HG03159 (cell line): ENCODE measurements at regions not wholly inside any gene's neighbourhood (a gene's known extent, or its start where the extent isn't known, plus 50 kb on each side); places are given as distances from the start of the nearest gene placed in this dataset.
"Not testable (repeated sequence)": the region's sequence is repeated elsewhere in the genome, so short reads cannot be mapped to it uniquely, and the experiment has no call there.

Experiments used
- ATAC-seq: cut with Tn5 transposase; IDR thresholded peaks from one replicate; pipeline ENCODE4 v1.9.1; 2021; ENCODE audit warnings: mild to moderate bottlenecking, moderate library complexity; ENCODE audit not compliant: unreplicated experiment

GRCh38 chr4:104002318-104002717 is 282.5 kb upstream of the TACR3 start:
- ATAC-seq = not testable (repeated sequence)

- no peak for ATAC-seq
Observed at GRCh38 chr4:103998756-103999155, 279.0 kb upstream of the TACR3 start.

- no peak for ATAC-seq
Observed at GRCh38 chr4:103996637-103997036, 276.9 kb upstream of the TACR3 start.

- ATAC-seq = no peak
Observed at GRCh38 chr4:103996064-103996463, 276.3 kb upstream of the TACR3 start.

GRCh38 chr4:103994059-103994458 is 274.3 kb upstream of the TACR3 start:
- ATAC-seq = no peak

GRCh38 chr4:103982454-103982853 is 262.7 kb upstream of the TACR3 start:
- ATAC-seq = no peak

GRCh38 chr4:103948244-103949018 is 228.6 kb upstream of the TACR3 start:
- no peak for ATAC-seq

- ATAC-seq = no peak
Observed at GRCh38 chr4:103947617-103948016, 227.8 kb upstream of the TACR3 start.

GRCh38 chr4:103946621-103947268 is 227.0 kb upstream of the TACR3 start:
- not testable (repeated sequence) for ATAC-seq

- ATAC-seq = no peak
Observed at GRCh38 chr4:103938488-103938887, 218.7 kb upstream of the TACR3 start.

GRCh38 chr4:103936653-103937145 is 216.9 kb upstream of the TACR3 start:
- ATAC-seq = no peak

- peak; percentile 90 for ATAC-seq
Observed at GRCh38 chr4:103934178-103934789, 214.5 kb upstream of the TACR3 start.

- no peak for ATAC-seq
Observed at GRCh38 chr4:103928370-103928769, 208.6 kb upstream of the TACR3 start.

- no peak for ATAC-seq
Observed at GRCh38 chr4:103923551-103923950, 203.8 kb upstream of the TACR3 start.

- ATAC-seq = no peak
Observed at GRCh38 chr4:103918214-103918613, 198.4 kb upstream of the TACR3 start.

GRCh38 chr4:103915224-103915869 is 195.6 kb upstream of the TACR3 start:
- ATAC-seq = peak; percentile 92

- no peak for ATAC-seq
Observed at GRCh38 chr4:103907414-103907813, 187.6 kb upstream of the TACR3 start.

GRCh38 chr4:103904123-103904522 is 184.3 kb upstream of the TACR3 start:
- no peak for ATAC-seq

GRCh38 chr4:103902730-103903129 is 182.9 kb upstream of the TACR3 start:
- no peak for ATAC-seq

GRCh38 chr4:103895876-103896465 is 176.2 kb upstream of the TACR3 start:
- no peak for ATAC-seq

- ATAC-seq = no peak
Observed at GRCh38 chr4:103892586-103892985, 172.8 kb upstream of the TACR3 start.
